GM12872 (cell line): ENCODE measurements at regions not wholly inside any gene's neighbourhood (a gene's known extent, or its start where the extent isn't known, plus 50 kb on each side); places are given as distances from the start of the nearest gene placed in this dataset.

Source experiments
- TF ChIP-seq, protein P1 (sequence below): IDR thresholded peaks from 3 replicates; pipeline ENCODE4 v1.5.1; 2011; ENCODE audit warnings: low read depth, mild to moderate bottlenecking, low read length, moderate library complexity; ENCODE audit not compliant: insufficient read depth

DNA sequence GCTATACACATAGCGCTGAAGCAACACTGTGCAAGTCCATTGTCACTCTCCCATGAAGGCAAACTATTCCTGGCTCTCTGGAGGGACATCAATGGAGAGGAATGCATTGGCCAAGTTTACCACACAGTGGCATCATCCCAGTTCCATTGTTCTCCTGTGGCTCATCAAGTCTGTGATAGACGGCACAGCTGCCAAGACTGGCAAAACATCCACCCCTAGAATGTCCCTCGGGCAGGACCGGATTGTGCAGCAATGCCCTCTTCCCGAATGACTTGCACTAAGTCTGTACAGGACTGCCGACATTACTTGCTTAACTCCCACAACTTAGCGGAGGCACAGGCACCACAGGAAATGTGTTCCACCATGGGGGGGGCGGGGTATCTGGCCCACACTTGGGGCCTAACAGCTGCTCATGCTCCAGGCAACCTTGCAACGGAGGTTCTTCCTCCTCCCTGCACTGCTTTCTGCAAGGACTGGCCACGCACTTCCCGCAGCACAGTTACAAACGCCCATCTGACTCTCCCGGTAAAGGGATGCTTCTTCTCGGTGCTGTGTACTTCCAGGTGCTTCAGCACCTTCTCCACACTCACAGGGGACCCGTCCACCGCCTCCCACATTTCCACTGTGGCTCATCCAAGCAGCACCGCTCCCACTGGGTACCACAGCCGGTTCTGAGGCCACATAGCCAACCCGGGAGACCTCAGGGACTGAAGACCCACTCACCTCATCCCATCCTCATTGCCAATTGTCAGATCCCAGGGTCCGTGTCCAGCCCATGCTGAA is 1309.6 kb upstream of the RAG2 start:
- TF ChIP-seq, protein P1, sequence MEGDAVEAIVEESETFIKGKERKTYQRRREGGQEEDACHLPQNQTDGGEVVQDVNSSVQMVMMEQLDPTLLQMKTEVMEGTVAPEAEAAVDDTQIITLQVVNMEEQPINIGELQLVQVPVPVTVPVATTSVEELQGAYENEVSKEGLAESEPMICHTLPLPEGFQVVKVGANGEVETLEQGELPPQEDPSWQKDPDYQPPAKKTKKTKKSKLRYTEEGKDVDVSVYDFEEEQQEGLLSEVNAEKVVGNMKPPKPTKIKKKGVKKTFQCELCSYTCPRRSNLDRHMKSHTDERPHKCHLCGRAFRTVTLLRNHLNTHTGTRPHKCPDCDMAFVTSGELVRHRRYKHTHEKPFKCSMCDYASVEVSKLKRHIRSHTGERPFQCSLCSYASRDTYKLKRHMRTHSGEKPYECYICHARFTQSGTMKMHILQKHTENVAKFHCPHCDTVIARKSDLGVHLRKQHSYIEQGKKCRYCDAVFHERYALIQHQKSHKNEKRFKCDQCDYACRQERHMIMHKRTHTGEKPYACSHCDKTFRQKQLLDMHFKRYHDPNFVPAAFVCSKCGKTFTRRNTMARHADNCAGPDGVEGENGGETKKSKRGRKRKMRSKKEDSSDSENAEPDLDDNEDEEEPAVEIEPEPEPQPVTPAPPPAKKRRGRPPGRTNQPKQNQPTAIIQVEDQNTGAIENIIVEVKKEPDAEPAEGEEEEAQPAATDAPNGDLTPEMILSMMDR: no peak

DNA sequence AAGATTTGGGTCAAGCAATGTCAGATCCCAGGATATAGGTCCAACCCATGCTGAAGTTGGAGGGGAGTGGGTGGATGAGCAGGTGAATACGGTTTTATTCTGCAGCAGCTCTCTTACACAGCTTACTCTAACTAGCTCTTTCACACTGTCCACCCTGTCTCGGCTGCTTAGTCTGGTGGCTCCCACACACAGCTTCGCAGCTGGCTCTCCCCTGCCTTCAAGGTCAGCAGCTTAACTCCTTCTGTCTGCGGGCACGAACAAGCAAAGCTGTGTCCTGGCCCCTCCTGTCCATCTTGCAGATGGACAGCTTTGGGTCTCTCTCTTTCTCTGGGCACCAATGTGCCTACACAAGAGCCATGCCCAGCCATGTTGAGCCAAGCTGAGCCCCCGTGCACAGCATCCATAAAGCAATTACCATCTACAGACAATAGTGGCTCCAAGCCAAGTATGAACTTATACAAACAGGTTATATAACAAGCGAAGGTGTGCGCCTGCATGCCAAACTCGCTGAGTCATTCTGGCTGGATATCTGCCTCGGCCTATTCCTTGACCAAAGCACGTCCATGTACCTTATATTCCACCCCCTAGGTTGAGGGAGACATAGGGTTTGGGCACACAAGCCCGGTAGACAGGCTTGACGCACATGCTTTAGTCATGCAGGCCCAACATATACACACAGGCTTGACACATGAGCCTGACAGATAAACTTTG is 1307.8 kb upstream of the RAG2 start:
- TF ChIP-seq, protein P1: no peak

DNA sequence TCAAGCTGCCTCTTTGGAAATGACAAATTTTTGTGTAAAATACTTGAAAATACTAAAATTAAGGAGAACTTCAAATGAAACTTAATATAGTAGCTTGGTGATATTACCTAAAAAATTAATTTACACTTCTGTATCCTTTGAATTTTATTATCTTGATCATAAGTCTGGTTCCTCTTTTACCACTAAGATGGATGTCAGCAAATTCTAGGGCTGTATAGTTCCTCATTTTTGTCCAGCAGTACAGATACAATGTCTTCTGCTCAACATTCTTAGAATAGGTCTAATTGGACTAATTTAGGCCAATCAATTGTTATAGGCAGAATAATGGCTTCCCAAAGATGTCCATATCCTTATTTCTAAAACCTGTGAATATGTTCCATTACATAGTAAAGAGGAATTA is 1298.0 kb upstream of the RAG2 start:
- TF ChIP-seq, protein P1: no peak

DNA sequence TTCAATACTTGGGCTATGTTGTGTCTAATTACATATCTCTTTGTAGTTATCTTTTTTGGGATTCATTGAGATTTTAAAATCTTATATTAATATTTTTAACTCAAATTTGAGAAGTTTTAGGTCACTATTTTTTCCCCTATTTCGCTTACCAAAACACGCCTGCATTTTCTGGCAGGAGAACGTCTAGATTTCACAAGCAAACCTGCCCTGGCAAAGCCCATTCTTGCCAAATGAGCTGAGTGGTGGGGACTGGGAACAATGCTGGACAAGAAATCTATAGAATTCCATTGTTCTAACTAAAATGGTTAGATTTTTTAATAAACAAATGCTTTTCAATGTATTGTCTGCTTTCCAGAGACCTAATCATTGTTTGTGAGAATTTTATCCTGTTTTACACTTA is 1283.7 kb upstream of the RAG2 start:
- TF ChIP-seq, protein P1: no peak

DNA sequence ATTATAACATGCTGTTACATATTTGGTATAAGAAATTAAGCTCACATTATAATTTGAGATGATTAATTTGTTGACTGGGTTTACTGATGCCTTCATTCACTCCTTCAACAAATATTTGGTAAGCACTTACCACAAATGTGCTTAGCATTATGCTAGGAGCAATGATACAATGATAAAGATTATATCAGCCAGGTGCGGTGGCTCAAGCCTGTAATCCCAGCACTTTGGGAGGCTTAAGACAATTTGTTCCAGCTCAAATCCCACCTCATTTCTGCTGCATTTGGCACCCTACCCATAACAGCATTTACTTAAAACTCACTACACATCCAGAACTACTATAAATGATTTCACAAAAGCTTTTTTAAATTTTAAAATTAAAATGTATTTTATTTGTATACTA is 1263.6 kb upstream of the RAG2 start:
- TF ChIP-seq, protein P1: no peak

DNA sequence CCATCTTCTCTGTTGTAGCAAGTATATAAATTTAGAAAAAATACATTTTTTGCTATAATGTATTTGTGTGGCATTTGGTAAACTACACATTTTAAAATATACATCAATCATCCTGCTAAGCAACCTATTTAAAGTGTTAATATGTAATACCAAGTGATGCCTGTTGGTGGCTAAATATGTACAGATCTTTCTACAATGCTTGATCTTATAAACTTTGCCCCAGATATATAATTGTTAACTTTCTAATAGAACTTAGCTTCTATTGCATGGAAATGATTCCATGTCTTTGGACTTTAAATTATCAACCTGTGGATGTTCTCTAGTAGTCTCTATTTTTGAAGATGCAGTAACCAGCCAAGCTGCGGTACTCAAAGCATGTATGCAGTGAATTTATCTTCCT is 1260.4 kb upstream of the RAG2 start:
- TF ChIP-seq, protein P1: no peak

DNA sequence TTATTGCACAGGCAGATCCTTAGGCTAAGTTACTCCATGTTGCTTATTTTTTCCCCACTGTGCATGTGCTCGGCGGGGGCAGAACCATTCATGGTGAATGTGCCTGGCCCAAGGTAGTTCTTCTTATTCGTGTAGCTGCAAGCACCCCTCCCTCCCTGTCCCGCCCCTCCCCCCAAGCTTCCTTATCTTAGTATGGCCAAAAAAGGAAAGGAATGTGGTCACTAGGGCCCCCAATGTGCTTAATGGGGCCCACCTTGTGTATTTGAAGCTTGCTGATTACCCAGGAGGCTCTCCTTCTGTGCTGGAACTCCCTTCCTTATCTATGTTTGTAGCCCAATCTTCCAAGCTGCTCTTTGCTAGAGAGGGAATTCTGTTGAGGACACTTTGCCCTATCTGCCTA is 1259.7 kb upstream of the RAG2 start:
- TF ChIP-seq, protein P1: no peak
